ENCODE measurements at regions not wholly inside any gene's neighbourhood (a gene's known extent, or its start where the extent isn't known, plus 50 kb on each side); places are given as distances from the start of the nearest gene placed in this dataset.

DNA sequence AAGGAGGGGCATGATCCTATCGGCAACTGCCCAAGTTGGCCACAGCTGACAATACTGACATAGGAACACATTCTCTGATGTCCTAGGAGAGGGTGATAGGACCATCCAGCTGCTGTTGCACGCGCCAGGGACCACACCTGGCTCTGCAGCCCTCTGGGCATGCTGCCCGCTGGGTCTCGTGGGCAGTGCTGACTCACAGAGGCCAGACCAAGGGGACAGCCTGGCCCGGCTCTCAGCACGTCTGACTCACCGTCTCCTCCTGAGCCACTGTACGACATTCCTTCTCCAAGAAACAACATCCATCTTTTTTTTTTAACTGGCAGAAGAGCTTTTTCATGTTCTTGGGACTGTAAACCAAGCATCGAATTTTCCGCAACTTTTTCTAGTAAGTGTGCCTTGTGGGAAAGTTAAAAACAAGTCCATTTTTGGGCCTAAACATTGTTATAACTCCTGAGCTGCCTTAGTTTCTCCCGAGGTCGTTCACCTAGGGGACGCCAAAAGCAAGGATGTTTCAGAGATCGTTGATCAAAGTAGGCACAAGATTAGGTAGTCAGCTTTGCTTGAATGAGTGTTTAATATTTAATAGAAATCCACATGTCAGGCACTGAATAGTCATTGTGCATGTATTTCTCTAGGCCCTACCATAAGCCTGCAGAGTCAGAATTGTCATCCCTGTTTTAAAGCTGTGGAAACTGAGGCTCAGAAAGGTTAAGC lies 100.3 kb downstream of the TTC32 start:
- TF ChIP-seq FOXP2 (optimal IDR thresholded peaks at IDR 0.05; ENCODE audit: borderline replicate concordance, extremely low read depth, extremely low read length, insufficient read depth) (no peak), REST (IDR thresholded peaks at IDR 0.05; ENCODE audit: insufficient read depth in 1 of 2, low read depth in 2 of 2, low read length in 2 of 2) (no peak), POLR2AphosphoS5 (IDR thresholded peaks at IDR 0.05; ENCODE audit: low read depth, low read length) (no peak), TAF1 (IDR thresholded peaks at IDR 0.05; ENCODE audit: borderline replicate concordance, insufficient read depth, low read length) (no peak), SIN3A (IDR thresholded peaks at IDR 0.05; ENCODE audit: borderline replicate concordance, insufficient read depth, low read length) (no peak)

GRCh38 chr2:19800796-19801195 lies 101.0 kb downstream of the TTC32 start:
- TF ChIP-seq SIN3A (IDR thresholded peaks at IDR 0.05; ENCODE audit: borderline replicate concordance, insufficient read depth, low read length) (no peak), TAF1 (IDR thresholded peaks at IDR 0.05; ENCODE audit: borderline replicate concordance, insufficient read depth, low read length) (no peak), FOXP2 (optimal IDR thresholded peaks at IDR 0.05; ENCODE audit: borderline replicate concordance, extremely low read depth, extremely low read length, insufficient read depth) (no peak), POLR2AphosphoS5 (IDR thresholded peaks at IDR 0.05; ENCODE audit: low read depth, low read length) (no peak), REST (IDR thresholded peaks at IDR 0.05; ENCODE audit: insufficient read depth in 1 of 2, low read depth in 2 of 2, low read length in 2 of 2) (no peak)

DNA sequence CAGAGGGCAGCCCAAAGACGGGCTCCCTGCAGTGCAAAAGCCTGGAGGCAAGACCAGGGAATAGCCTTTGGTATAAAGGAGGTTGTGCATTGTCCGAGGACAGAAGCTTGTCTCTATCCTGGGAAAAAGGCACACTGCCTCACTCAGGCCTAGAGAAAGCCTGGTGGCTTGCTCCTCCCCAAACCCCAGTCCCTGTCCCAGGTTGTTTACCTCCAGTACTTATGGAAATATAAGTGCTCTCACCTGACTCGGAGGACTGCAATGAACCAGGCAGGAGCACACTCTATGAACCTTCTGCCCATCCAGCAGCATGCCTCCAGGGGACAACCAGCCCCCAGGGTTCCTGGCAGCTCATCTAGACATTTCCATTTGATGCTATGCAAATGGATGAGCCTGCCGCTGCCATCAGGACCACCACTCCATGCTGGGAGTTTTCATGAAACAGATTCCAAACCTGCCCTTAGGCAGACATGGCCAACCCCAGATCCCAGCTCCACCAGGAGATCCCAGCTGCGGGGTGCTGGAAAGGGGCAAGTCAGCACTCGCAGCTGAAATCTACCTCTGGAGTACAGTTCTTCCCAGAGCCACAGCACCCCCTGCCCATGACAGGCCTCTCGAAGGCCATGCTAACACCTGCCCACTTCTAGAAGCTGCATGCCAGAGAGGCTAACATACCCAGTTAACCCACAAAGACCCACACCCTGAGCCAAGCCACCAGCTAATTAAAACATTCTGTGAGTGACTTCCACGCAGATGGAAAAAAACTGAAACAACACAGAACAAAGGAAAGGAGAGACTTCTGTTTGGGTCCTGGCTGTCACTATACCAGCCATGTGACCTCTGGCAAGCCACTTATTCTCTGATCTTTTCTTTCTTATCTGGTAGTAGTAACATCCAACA lies 101.7 kb downstream of the TTC32 start:
- TF ChIP-seq FOXP2 (optimal IDR thresholded peaks at IDR 0.05; ENCODE audit: borderline replicate concordance, extremely low read depth, extremely low read length, insufficient read depth) (no peak), TAF1 (IDR thresholded peaks at IDR 0.05; ENCODE audit: borderline replicate concordance, insufficient read depth, low read length) (no peak), SIN3A (IDR thresholded peaks at IDR 0.05; ENCODE audit: borderline replicate concordance, insufficient read depth, low read length) (no peak), POLR2AphosphoS5 (IDR thresholded peaks at IDR 0.05; ENCODE audit: low read depth, low read length) (no peak), REST (IDR thresholded peaks at IDR 0.05; ENCODE audit: insufficient read depth in 1 of 2, low read depth in 2 of 2, low read length in 2 of 2) (no peak)

DNA sequence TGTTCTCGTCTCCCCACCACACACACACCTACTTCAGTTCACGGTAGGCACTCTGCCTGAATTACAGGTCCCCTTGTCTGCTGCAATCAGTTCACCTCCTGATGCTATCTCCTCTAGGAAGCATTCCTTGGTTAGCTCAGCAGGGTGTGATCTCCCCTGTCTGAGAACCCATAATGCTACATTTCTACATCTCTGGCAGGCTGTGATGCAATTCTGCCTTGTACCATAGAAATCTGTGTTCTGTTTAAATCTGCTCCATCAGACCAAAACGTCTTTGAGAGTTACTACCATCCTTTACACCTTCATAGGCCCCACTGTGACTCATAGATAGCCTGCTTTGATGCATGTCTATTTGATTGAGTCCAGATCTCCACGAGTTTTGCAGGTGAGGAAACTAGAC lies 103.9 kb downstream of the TTC32 start:
- TF ChIP-seq TAF1 (IDR thresholded peaks at IDR 0.05; ENCODE audit: borderline replicate concordance, insufficient read depth, low read length) (no peak), SIN3A (IDR thresholded peaks at IDR 0.05; ENCODE audit: borderline replicate concordance, insufficient read depth, low read length) (no peak), REST (IDR thresholded peaks at IDR 0.05; ENCODE audit: insufficient read depth in 1 of 2, low read depth in 2 of 2, low read length in 2 of 2) (no peak), POLR2AphosphoS5 (IDR thresholded peaks at IDR 0.05; ENCODE audit: low read depth, low read length) (no peak), FOXP2 (optimal IDR thresholded peaks at IDR 0.05; ENCODE audit: borderline replicate concordance, extremely low read depth, extremely low read length, insufficient read depth) (no peak)

Measured in PFSK-1 (cell line).